ENCODE measurements at regions not wholly inside any gene's neighbourhood (a gene's known extent, or its start where the extent isn't known, plus 50 kb on each side); places are given as distances from the start of the nearest gene placed in this dataset.

- TF ChIP-seq MYC (IDR thresholded peaks at IDR 0.05; ENCODE audit: low read depth, low read length) = no peak
- TF ChIP-seq, protein P1, sequence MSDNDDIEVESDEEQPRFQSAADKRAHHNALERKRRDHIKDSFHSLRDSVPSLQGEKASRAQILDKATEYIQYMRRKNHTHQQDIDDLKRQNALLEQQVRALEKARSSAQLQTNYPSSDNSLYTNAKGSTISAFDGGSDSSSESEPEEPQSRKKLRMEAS (IDR thresholded peaks at IDR 0.05; ENCODE audit: low read depth, low read length) = no peak
- TF ChIP-seq, protein P2, sequence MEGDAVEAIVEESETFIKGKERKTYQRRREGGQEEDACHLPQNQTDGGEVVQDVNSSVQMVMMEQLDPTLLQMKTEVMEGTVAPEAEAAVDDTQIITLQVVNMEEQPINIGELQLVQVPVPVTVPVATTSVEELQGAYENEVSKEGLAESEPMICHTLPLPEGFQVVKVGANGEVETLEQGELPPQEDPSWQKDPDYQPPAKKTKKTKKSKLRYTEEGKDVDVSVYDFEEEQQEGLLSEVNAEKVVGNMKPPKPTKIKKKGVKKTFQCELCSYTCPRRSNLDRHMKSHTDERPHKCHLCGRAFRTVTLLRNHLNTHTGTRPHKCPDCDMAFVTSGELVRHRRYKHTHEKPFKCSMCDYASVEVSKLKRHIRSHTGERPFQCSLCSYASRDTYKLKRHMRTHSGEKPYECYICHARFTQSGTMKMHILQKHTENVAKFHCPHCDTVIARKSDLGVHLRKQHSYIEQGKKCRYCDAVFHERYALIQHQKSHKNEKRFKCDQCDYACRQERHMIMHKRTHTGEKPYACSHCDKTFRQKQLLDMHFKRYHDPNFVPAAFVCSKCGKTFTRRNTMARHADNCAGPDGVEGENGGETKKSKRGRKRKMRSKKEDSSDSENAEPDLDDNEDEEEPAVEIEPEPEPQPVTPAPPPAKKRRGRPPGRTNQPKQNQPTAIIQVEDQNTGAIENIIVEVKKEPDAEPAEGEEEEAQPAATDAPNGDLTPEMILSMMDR (IDR thresholded peaks at IDR 0.05; ENCODE audit: low read depth, low read length) = no peak
- no peak for TF ChIP-seq POLR2A (IDR thresholded peaks at IDR 0.05; ENCODE audit: extremely low read depth, insufficient read length)
- DNase-seq (ENCODE audit: low read depth) = no peak
- H3K4me3 ChIP-seq (ENCODE audit: low read depth, low read length) = no peak overlapping the region
These were observed 279.6 kb downstream of the TFAP2B start for GRCh38 chr6:51098246-51098645.

DNA sequence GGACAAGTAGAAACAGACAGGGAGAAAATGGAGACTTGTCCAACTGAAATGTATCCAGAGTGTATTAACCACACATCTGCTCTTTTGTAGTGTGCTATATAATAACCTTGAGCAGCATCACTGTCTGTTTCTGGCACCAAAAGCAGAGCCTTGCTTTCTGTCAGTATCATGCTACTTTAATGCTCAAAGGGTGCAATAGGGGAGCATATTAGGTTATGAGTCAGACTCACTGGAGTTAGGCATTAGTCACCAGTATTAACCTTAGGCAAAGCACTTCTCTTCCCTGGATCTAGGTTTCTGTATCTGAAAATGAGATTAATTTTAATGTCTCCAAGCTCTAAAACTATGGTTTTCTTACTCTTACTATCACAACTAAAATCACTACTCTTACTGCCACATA, 280.1 kb downstream of the TFAP2B start:
- no peak overlapping the region for H3K4me3 ChIP-seq (ENCODE audit: low read depth, low read length)
- DNase-seq (ENCODE audit: low read depth) = no peak
- TF ChIP-seq, protein P1 (IDR thresholded peaks at IDR 0.05; ENCODE audit: low read depth, low read length) = no peak
- TF ChIP-seq MYC (IDR thresholded peaks at IDR 0.05; ENCODE audit: low read depth, low read length) = no peak
- TF ChIP-seq, protein P2 (IDR thresholded peaks at IDR 0.05; ENCODE audit: low read depth, low read length) = no peak
- no peak for TF ChIP-seq POLR2A (IDR thresholded peaks at IDR 0.05; ENCODE audit: extremely low read depth, insufficient read length)

DNA sequence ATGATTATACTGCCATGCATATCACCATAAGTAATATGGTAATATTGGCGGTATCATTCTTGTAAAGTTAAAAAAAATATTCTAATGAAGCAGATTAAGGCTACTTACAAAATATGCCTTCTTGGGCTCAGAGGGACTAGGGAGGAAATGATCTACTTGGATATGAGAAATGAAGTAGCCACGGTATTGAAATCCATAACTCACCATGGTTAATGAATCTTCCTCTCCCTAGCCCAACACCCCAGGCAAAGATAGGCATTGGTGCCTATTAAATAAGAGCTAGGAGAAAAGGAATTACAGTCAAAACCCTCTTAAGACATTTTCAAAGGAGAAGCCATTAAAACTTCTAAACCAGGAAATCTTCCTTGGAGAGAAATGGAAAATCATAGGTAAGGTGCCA, 280.5 kb downstream of the TFAP2B start:
- TF ChIP-seq, protein P1 (IDR thresholded peaks at IDR 0.05; ENCODE audit: low read depth, low read length) = no peak
- TF ChIP-seq, protein P2 (IDR thresholded peaks at IDR 0.05; ENCODE audit: low read depth, low read length) = no peak
- TF ChIP-seq MYC (IDR thresholded peaks at IDR 0.05; ENCODE audit: low read depth, low read length) = no peak
- no peak for TF ChIP-seq POLR2A (IDR thresholded peaks at IDR 0.05; ENCODE audit: extremely low read depth, insufficient read length)
- no peak for DNase-seq (ENCODE audit: low read depth)
- no peak overlapping the region for H3K4me3 ChIP-seq (ENCODE audit: low read depth, low read length)

GRCh38 chr6:51105357-51105756, 286.7 kb downstream of the TFAP2B start:
- TF ChIP-seq MYC (IDR thresholded peaks at IDR 0.05; ENCODE audit: low read depth, low read length) = no peak
- TF ChIP-seq, protein P2 (IDR thresholded peaks at IDR 0.05; ENCODE audit: low read depth, low read length) = no peak
- TF ChIP-seq, protein P1 (IDR thresholded peaks at IDR 0.05; ENCODE audit: low read depth, low read length) = no peak
- DNase-seq (ENCODE audit: low read depth) = no peak
- H3K4me3 ChIP-seq (ENCODE audit: low read depth, low read length) = no peak overlapping the region

- TF ChIP-seq MYC (IDR thresholded peaks at IDR 0.05; ENCODE audit: low read depth, low read length) (no peak), POLR2A (IDR thresholded peaks at IDR 0.05; ENCODE audit: extremely low read depth, insufficient read length) (no peak)
- TF ChIP-seq, protein P2 (IDR thresholded peaks at IDR 0.05; ENCODE audit: low read depth, low read length) = no peak
- TF ChIP-seq, protein P1 (IDR thresholded peaks at IDR 0.05; ENCODE audit: low read depth, low read length) = no peak
- no peak overlapping the region for H3K4me3 ChIP-seq (ENCODE audit: low read depth, low read length)
- no peak for DNase-seq (ENCODE audit: low read depth)
These were observed 289.1 kb downstream of the TFAP2B start for GRCh38 chr6:51107769-51108203.
